ENCODE measurements at regions not wholly inside any gene's neighbourhood (a gene's known extent, or its start where the extent isn't known, plus 50 kb on each side); places are given as distances from the start of the nearest gene placed in this dataset.

DNA sequence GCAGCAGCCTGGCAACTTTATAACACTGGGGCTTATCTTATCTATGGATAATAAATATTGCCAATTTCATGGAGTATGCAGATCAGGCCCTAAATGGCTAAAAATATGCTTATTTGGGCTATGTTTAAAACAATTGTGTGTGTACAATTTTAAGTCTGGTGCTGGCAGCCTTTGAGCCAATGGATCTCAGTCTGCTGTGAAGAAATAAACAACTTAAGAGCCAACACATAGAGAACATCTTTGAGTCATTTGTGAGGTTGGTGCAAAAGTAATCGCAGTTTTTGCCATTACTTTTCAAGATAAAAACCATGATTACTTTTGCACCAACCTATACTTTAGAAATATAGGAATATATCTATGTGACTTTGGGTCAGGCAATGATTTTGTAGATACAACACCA is 129.1 kb upstream of the CARMIL1 start:
- H3K14ac ChIP-seq (ENCODE audit: insufficient read depth, low read length): no peak overlapping the region
- Mint-ChIP-seq H3K4me1 (peaks cover 8% of the 10 kb centered on the region in 2 experiments), H3K27me3 (ENCODE audit: low read depth) (peaks cover 2% of the 10 kb centered on the region), H3K9me3 (peaks cover 3 to 5% of the 10 kb centered on the region in 2 experiments; a peak in 3 of 5 replicates), H3K4me3 (no peak overlapping the region), H3K27ac (no peak overlapping the region), H3K36me3 (ENCODE audit: insufficient read depth in 1 of 3, low read depth in 3 of 3) (no peaks in the 10 kb centered on the region; a peak in 2 of 7 replicates)
- H4K8ac ChIP-seq (replicated peaks; ENCODE audit: insufficient read length, low read depth, low read length): no peak overlapping the region
- no peak for TF ChIP-seq CTCF (conservative IDR thresholded peaks at IDR 0.05)
- no peak overlapping the region for H3K23ac ChIP-seq (ENCODE audit: insufficient read length, low read depth, low read length)
- no peaks in the 10 kb centered on the region for H3K79me1 ChIP-seq (ENCODE audit: insufficient read depth, low read depth, low read length, poor library complexity, severe bottlenecking)
- no peaks in the 10 kb centered on the region for H3K27me3 ChIP-seq (ENCODE audit: insufficient read depth, low read length)
- H4K20me1 ChIP-seq (ENCODE audit: control insufficient read depth, insufficient read depth, insufficient read length): no peaks in the 10 kb centered on the region
- H2BK5ac ChIP-seq (ENCODE audit: insufficient read length, low read length): no peak overlapping the region
- H2BK120ac ChIP-seq (ENCODE audit: low read depth, low read length, poor library complexity, severe bottlenecking): no peak overlapping the region
- no peak overlapping the region for H3K56ac ChIP-seq (ENCODE audit: insufficient read length, low read depth, low read length)
- no peaks in the 10 kb centered on the region for H3K79me2 ChIP-seq (ENCODE audit: insufficient read depth, low read length)
- no peak overlapping the region for H2BK15ac ChIP-seq (ENCODE audit: low read depth, low read length)
- H3T11ph ChIP-seq (ENCODE audit: low read length): no peak overlapping the region
- H4K5ac ChIP-seq (ENCODE audit: insufficient read length, low read depth, low read length): no peak overlapping the region
- H3K4ac ChIP-seq (ENCODE audit: low read depth, low read length): no peak overlapping the region
- no peak overlapping the region for H3K9ac ChIP-seq (ENCODE audit: extremely low read depth, insufficient read length, low read length)
- no peak overlapping the region for H3K27ac ChIP-seq (ENCODE audit: insufficient read length, low read depth, low read length)
- H3K9me3 ChIP-seq (ENCODE audit: control insufficient read depth, low read depth, low read length): no peaks in the 10 kb centered on the region
- H2BK12ac ChIP-seq (ENCODE audit: insufficient read length, low read depth, low read length): no peak overlapping the region
- H4K91ac ChIP-seq (ENCODE audit: insufficient read length, low read depth, low read length): no peak overlapping the region
- H2AK5ac ChIP-seq (ENCODE audit: insufficient read length, low read length): no peak overlapping the region
- H2BK20ac ChIP-seq (ENCODE audit: low read depth, low read length, poor library complexity, severe bottlenecking): no peak overlapping the region
- no peaks in the 10 kb centered on the region for H3K23me2 ChIP-seq (ENCODE audit: insufficient read length, low read depth, low read length, poor library complexity, severe bottlenecking)
- no CpG with 5 or more reads among the region's 1 CpG for WGBS (ENCODE audit: extremely low coverage, insufficient read length, low lambda C conversion rate)
- H2AFZ ChIP-seq (ENCODE audit: low read length): no peak overlapping the region
- H3K4me1 ChIP-seq (ENCODE audit: insufficient read depth, low read length): no peaks in the 10 kb centered on the region
- no peak overlapping the region for H3K4me2 ChIP-seq (ENCODE audit: insufficient read depth, insufficient read length, low read length)
- DNase-seq: no peak
- H3K18ac ChIP-seq (ENCODE audit: insufficient read length, low read depth, low read length): no peak overlapping the region

Measured in H9 (cell line).